Adrenal gland (tissue), 9 donors: ENCODE measurements at regions not wholly inside any gene's neighbourhood (a gene's known extent, or its start where the extent isn't known, plus 50 kb on each side); places are given as distances from the start of the nearest gene placed in this dataset.

Experiments used
- DNase-seq, 7 donors: peaks; one replicate each; pipeline ENCODE4 v3.0.0-alpha.2; 2019 to 2020
- H3K27ac ChIP-seq, 5 donors: fragments of 200-600 bp; sonication (generic) in 4 of 5; 1 replicate in 3 of 5; 2 replicates in 2 of 5; pipeline versions ENCODE4 v1.5.1 to v1.8.0; 2016 to 2020; ENCODE audit warnings: mild to moderate bottlenecking in 1 of 5
- H3K27me3 ChIP-seq: fragments of 200-600 bp; 2 replicates; pipeline ENCODE4 v1.8.0; 2021
- H3K36me3 ChIP-seq, 2 donors: fragments of 200-600 bp; replicated peaks in 1 of 2; 1 replicate in 1 of 2; 2 replicates in 1 of 2; pipeline versions ENCODE4 v1.5.1 to v1.8.0; 2018 to 2022
- H3K4me1 ChIP-seq, 2 donors: fragments of 200-600 bp; replicated peaks in 1 of 2; 1 replicate in 1 of 2; 2 replicates in 1 of 2; pipeline versions ENCODE4 v1.5.1 to v1.8.0; 2018 to 2021
- H3K4me3 ChIP-seq, 4 donors: fragments of 200-600 bp; sonication (generic) in 3 of 4; one replicate each; pipeline ENCODE4 v1.5.1; 2016 to 2018
- H3K9me3 ChIP-seq, 3 donors: fragments of 200-600 bp; sonication (generic) in 1 of 3; replicated peaks in 1 of 3; 1 replicate in 2 of 3; 2 replicates in 1 of 3; pipeline versions ENCODE4 v1.5.1 to v1.8.0; 2016 to 2021
- POLR2A ChIP-seq, 2 donors: fragments of 450-650 bp; IDR thresholded peaks; one replicate each; pipeline ENCODE4 v1.6.1; 2017; ENCODE audit warnings: antibody characterized with exemption in 2 of 2, mild to moderate bottlenecking in 2 of 2, moderate library complexity in 1 of 2
- WGBS, 4 donors: extraction: QIAGEN DNeasy Blood & Tissue Kit in 2 of 4; methylation state at CpG; one replicate each; pipeline versions ENCODE4 v1.1.5 to v1.1.7; 2013 to 2017; 5-methylcytosine and 5-hydroxymethylcytosine counted together
- intact Hi-C, 2 donors: fragments of 100-400 bp; cut with DNase I; formaldehyde crosslinking; loops; one replicate each; pipeline versions ENCODE4 v1.14.1 to v1.15.0; 2022 to 2023
- TF ChIP-seq, protein P1 (sequence below), 6 experiments: fragments of 450-650 bp in 4 of 6; fragments of 200-600 bp in 2 of 6; sonication (generic) in 1 of 6; IDR thresholded peaks; 1 replicate in 5 of 6; 2 replicates in 1 of 6; pipeline versions ENCODE4 v1.5.1 to v1.8.0; 2016 to 2021; ENCODE audit warnings: antibody characterized with exemption in 6 of 6, mild to moderate bottlenecking in 2 of 6, moderate library complexity in 1 of 6
- donor health status: healthy with polysubstance abuse.
- donor health status: Bipolar disorder and iron deficiency.
- donor health status: DM: yes; HTN: yes; CAD: no.
- donor health status: DM: no; HTN: no; CAD: no.
- donor health status: DM: no; HTN: no; CAD: no.

- intact Hi-C loops = no loop called here
- DNase-seq = no peak
- Histone ChIP-seq H3K4me1 (no peaks in the 10 kb centered on the region), H3K9me3 (no peaks in the 10 kb centered on the region), H3K27me3 (no peaks in the 10 kb centered on the region), H3K27ac (no peak overlapping the region), H3K36me3 (no peaks in the 10 kb centered on the region), H3K4me3 (no peak overlapping the region)
- WGBS, 4 donors = 86 to 95% (median 92%) methylated on average over 4 of the region's 4 CpGs
- TF ChIP-seq, protein P1, sequence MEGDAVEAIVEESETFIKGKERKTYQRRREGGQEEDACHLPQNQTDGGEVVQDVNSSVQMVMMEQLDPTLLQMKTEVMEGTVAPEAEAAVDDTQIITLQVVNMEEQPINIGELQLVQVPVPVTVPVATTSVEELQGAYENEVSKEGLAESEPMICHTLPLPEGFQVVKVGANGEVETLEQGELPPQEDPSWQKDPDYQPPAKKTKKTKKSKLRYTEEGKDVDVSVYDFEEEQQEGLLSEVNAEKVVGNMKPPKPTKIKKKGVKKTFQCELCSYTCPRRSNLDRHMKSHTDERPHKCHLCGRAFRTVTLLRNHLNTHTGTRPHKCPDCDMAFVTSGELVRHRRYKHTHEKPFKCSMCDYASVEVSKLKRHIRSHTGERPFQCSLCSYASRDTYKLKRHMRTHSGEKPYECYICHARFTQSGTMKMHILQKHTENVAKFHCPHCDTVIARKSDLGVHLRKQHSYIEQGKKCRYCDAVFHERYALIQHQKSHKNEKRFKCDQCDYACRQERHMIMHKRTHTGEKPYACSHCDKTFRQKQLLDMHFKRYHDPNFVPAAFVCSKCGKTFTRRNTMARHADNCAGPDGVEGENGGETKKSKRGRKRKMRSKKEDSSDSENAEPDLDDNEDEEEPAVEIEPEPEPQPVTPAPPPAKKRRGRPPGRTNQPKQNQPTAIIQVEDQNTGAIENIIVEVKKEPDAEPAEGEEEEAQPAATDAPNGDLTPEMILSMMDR (IDR thresholded peaks at IDR 0.05) = no peak
- no peak for TF ChIP-seq POLR2A (IDR thresholded peaks at IDR 0.05)
These were observed 567.4 kb downstream of the FGF9 start for GRCh38 chr13:22238269-22238668.

DNA sequence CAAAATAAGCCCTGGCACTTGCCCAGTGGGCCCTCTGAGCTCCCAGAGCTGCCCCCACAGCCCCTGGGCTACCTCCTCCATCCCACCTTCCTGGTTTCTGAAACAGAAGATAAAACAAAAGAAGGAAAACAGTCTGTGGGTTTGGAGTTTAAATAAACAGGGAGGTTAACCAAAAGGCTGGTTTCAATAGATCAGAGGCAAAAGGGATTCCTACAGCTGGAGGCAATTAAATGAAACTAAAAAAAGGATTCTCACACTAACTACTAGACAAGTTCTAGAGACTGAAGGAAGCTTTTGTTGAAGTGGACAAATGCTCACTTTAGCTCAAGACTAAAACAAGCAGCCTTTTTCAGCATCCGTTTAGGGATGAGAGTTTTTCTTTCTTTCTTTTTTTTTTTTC lies 569.8 kb downstream of the FGF9 start:
- 54 to 74% (median 67%) methylated on average over 1 of the region's 1 CpG for WGBS, 4 donors

DNA sequence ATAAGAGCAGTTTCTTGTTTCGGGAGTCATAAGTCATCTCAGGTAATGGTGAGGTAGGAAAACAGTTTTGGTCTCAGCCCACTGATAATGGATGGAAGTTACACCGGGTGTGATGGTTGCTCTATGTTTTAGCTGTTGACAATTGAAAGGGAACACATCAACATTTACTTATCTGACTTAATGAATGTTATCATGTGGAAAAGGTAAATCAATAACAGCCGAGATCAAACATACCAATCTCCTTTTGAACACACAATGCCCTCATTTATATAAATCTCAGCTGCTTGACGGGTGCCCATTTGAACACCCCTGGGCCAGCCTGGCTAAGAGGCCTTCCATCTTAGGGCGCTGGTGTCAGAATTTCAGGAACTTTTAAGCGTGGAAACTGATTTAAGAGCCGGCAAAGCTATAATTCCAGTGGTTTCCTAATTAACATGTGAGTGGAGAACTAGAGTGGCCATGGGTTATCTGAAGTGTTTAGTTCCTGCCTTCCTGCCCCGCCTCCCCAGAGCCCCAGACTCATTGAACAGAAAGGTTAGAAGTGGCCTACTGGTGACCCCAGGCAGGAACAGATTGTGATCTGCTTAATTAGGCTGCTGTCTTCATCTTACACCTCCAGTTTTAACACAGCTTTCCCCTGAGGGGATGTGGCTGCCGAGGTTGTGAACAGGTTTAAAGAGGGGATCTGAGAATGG lies 572.7 kb downstream of the FGF9 start:
- no peak for TF ChIP-seq POLR2A (IDR thresholded peaks at IDR 0.05)
- TF ChIP-seq, protein P1 (IDR thresholded peaks at IDR 0.05) = no peak
- Histone ChIP-seq H3K27ac (no peak overlapping the region), H3K4me3 (no peak overlapping the region), H3K9me3 (no peaks in the 10 kb centered on the region), H3K4me1 (no peaks in the 10 kb centered on the region), H3K27me3 (no peaks in the 10 kb centered on the region), H3K36me3 (no peaks in the 10 kb centered on the region)
- no peak for DNase-seq
- intact Hi-C loops = no loop called here
- 63 to 72% (median 68%) methylated on average over 9 of the region's 9 CpGs for WGBS, 4 donors

More for the DNA sequence above, 569.8 kb downstream of the FGF9 start:
- H3K4me3 ChIP-seq = no peak overlapping the region
- no peak for DNase-seq
- no peaks in the 10 kb centered on the region for H3K36me3 ChIP-seq
- no peak overlapping the region for H3K27ac ChIP-seq
- intact Hi-C loops = no loop called here
- TF ChIP-seq, protein P1 (IDR thresholded peaks at IDR 0.05) = no peak
- no peak for TF ChIP-seq POLR2A (IDR thresholded peaks at IDR 0.05)
- H3K4me1 ChIP-seq = no peaks in the 10 kb centered on the region
- no peaks in the 10 kb centered on the region for H3K27me3 ChIP-seq
- no peaks in the 10 kb centered on the region for H3K9me3 ChIP-seq

- DNase-seq = no peak
- intact Hi-C loops = no loop called here
- TF ChIP-seq POLR2A (IDR thresholded peaks at IDR 0.05) = no peak
- TF ChIP-seq, protein P1 (IDR thresholded peaks at IDR 0.05) = no peak
- no peaks in the 10 kb centered on the region for H3K27me3 ChIP-seq
- no peak overlapping the region for H3K27ac ChIP-seq
- no peaks in the 10 kb centered on the region for H3K36me3 ChIP-seq
- 90 to 92% (median 91%) methylated on average over 6 to 11 of the region's 11 CpGs for WGBS, 4 donors
- no peaks in the 10 kb centered on the region for H3K9me3 ChIP-seq
- H3K4me3 ChIP-seq = no peak overlapping the region
- no peaks in the 10 kb centered on the region for H3K4me1 ChIP-seq
These were observed 581.5 kb downstream of the FGF9 start for GRCh38 chr13:22252281-22252830.
